Stimulated activated CD4-positive, alpha-beta T cell treated with anti-CD3 and anti-CD28 coated beads, TNF-alpha, amount 100 ng/mL, for 48 hours (primary cell): ENCODE measurements at regions not wholly inside any gene's neighbourhood (a gene's known extent, or its start where the extent isn't known, plus 50 kb on each side); places are given as distances from the start of the nearest gene placed in this dataset.

Experiments used
- DNase-seq, 3 donors: peaks; one replicate each; pipeline ENCODE4 v3.0.0-alpha.2; 2020; ENCODE audit warnings: low read depth in 3 of 3

GRCh38 chr11:70930215-70930614 lies 322.2 kb downstream of the SHANK2 start:
- DNase-seq: no peak

- no peak for DNase-seq
Measured at GRCh38 chr11:70931430-70931829, 320.9 kb downstream of the SHANK2 start.

- no peak for DNase-seq
Measured at GRCh38 chr11:70933981-70934583, 318.3 kb downstream of the SHANK2 start.

- no peak for DNase-seq
Measured at GRCh38 chr11:70935006-70935768, 317.2 kb downstream of the SHANK2 start.

GRCh38 chr11:70942593-70942992 lies 309.8 kb downstream of the SHANK2 start:
- no peak for DNase-seq

GRCh38 chr11:70944141-70944540 lies 308.2 kb downstream of the SHANK2 start:
- DNase-seq: no peak

GRCh38 chr11:70944636-70945035 lies 307.7 kb downstream of the SHANK2 start:
- no peak for DNase-seq

- DNase-seq: no peak
Measured at GRCh38 chr11:70948398-70948797, 304.0 kb downstream of the SHANK2 start.

GRCh38 chr11:70948855-70949531 lies 303.4 kb downstream of the SHANK2 start:
- DNase-seq: no peak

- DNase-seq: no peak
Measured at GRCh38 chr11:70951139-70951804, 301.1 kb downstream of the SHANK2 start.

- DNase-seq: no peak
Measured at GRCh38 chr11:70952191-70952590, 300.2 kb downstream of the SHANK2 start.

- DNase-seq: no peak
Measured at GRCh38 chr11:70953720-70954119, 298.7 kb downstream of the SHANK2 start.

- no peak for DNase-seq
Measured at GRCh38 chr11:70954471-70954870, 297.9 kb downstream of the SHANK2 start.
